Superior temporal gyrus (tissue), 1 donor: ENCODE measurements at regions not wholly inside any gene's neighbourhood (a gene's known extent, or its start where the extent isn't known, plus 50 kb on each side); places are given as distances from the start of the nearest gene placed in this dataset.
"Not testable (repeated sequence)": the region's sequence is repeated elsewhere in the genome, so short reads cannot be mapped to it uniquely, and the experiment has no call there.

Experiments used
- DNase-seq: peaks from one replicate; pipeline ENCODE4 v3.0.0-alpha.2; 2016; ENCODE audit errors: extremely low spot score

DNA sequence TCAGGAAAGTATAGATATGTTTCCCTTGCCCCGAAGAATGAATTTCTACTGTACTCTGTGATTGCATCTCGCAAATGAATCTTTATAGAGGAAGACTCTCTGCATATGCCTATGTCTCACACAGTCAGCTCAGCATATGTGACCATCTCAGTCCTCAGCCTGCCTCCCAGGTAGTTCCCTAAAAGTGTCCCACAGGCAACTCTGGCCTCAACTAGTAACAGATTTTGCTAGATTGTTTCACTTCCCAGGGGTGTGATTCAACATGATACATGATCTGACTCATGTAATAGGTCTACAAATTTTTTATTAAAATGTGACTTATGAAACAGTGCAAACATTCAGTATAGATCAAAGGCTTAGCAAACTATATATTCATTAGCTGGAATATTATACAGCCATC, 296.6 kb upstream of the CRIM1 start:
- no peak for DNase-seq

DNA sequence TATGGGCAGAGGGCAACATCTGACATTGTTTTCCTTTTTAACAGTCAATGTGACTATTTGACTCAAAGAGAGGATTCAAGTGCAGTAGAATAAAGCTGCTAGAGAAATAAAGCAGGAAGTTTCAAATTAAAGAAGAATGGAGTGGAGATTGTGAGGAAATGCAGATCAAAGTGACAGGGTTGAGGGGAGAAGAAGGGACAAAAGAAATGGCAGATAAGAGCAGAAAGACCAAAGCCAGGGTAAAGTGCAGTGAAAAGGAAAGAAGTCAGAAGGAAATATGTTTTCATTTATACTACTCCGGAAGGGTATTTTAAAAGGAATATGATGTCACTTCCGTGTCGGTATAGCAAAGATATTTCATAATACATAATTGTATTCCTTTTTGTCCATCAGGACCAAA, 297.5 kb upstream of the CRIM1 start:
- no peak for DNase-seq

DNA sequence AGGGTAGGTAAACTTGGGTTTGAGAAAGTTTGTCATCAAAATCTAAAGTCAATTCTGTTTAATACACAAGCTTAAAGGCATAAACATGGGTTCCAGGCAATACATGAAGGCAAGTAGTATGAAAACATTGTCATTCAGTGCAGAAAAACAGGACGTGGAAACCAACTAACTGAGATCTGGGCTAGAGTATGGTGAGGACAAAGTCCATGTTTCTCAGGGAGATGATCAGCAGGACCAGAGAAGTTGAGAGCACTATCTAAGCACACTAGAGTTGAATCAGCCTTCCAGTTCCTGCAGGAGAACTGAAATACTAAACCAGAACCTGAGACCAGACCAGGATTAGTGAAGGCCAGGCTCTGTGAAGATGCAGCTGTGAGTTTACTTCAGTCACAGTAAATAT, 302.8 kb upstream of the CRIM1 start:
- no peak for DNase-seq

DNA sequence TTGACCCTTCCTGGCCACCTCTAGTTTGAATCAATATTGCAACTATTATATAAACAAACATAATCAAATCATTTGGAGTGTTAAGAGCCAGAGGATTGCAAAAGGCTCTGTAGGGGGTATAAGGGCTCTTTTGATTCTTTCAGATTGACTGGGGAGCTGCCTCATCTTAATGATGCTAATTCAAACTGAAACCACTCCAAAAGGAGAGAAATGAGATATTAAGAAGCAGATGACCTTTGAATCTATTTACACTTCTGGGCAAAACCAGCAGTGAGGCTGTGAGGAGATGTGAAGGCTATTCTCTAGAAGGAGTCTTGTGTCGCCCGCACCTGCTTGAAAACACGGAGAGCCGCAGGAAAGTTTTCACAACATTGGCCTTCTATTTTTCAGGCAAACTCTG, 311.2 kb upstream of the CRIM1 start:
- no peak for DNase-seq

DNA sequence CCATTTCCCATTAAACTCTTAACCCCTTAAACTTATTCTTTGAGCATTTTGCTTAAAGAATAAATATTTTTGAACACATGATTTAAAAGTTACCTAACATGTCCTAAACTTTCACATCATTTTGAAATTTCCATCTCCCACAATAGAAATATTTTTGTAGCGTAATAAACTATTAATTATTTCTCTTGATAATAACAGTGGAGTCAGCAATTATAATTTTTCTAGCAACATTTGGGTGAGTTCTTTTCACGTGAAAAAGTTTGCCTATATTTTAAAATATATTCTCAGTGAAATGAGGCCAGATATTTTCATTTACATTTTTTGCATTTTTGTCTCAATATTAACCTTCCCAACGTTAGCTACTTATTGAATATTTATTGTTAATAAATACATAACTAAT, 320.4 kb upstream of the CRIM1 start:
- DNase-seq: no peak

DNA sequence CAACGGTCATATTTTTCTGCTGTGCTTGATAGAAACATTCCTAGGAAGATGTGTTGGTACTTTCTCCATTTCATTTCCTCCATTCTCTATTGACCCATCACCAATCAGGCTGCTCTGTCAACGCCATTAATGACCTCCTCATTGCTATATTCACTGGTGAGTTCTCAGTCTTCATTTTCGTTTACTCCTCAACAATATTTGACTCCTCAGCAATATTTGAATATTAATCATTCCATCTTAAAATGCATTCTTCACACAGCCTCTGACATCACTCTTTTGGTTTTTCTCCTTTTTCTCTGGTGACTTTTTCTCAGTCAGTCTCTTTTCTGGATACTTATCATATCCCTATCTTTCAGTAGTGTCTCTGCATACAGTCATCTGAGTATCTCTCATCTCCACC, 323.5 kb upstream of the CRIM1 start:
- DNase-seq: no peak

DNA sequence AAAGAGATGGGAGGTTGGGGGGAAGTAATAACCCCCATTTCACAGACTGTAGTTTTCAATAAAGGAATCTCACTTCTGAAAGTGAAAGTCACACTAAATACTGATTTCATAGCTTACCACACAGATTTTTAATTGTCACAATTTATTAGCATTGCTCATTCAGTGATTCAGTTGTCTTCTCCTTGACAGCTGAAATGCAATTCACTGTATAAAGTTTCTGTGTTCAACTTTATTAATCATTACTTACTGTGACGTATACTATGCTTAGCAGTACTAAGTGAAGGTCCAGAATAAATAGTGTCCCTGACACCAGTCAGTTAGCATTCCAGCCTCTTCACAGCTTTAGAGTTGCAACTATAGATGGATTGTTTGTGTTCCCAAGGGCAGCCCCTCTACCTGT, 324.1 kb upstream of the CRIM1 start:
- DNase-seq: no peak

DNA sequence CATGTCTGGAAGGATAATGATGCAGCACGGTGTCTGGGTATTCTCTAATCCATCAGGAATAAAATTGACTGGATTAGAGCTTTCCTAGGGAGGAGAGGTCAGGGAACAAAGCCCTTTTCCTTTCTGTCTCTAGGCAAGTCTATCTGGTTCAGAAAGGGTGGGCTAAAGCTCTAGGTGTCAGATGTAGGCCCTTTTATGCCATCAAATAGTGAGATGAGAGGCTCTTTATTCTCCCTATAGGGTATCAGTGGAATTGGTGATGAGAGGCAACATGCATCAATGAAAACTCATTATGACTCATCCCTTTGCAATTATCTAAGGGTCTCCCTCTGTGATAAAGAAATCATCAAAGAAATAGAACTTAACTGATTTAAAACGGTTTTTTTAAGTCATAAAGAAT, 328.0 kb upstream of the CRIM1 start:
- DNase-seq: no peak

DNA sequence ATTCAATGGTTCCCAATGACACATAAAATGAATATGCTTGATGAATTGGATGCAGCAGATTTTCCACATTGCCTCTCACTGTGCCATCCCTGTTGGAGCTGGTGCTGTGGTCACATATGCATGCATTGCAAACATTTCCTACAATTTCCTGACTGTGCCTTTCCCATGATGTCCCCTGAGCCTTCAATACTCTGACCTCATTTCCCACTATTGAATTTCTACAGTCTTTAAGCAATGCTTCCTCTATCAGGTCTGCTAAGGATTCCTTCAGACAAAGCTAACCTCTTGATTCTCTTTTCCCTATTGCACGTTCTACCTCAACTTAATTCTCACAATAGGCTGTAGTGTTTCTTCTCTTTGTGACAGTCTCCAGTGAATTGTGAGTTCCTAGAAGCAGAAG, 342.5 kb upstream of the CRIM1 start:
- no peak for DNase-seq

DNA sequence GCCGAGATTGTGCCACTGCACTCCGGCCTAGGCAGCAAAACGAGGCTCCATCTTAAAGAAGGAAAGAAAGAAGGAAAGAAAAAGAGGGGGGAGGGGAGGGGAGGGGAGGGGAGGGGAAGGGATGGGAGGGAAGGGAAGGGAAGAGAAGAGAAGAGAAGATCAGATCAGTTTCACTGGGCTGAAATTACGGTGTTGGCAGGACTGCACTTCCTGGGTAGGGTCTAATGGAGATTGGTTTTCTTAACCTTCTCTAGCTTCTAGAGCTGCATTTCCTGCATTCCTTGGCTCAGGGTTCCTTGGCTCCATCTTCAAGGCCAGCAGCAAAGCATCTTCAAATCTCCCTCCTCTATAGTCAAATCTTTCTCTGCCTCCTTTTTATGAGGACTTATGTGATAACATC, 349.1 kb upstream of the CRIM1 start:
- DNase-seq: no peak

DNA sequence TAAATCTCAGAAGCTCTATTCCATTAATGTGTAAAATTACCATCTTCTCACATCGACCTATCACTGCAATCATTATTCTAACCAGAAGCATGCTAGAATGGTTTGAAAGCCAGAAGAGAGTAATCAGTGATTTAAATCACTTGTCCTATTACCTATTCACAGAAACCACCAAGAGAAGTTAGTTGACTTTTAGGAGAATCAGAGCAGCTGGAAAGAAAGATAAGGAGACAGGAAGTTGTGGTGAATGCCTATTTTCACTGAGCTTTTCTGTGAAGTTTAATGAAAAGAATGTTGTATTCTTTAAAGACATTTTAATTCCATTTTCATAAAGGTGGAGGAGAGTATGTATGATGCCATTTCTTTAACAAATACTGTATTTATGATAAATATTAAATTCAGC, 352.6 kb upstream of the CRIM1 start:
- DNase-seq: no peak

DNA sequence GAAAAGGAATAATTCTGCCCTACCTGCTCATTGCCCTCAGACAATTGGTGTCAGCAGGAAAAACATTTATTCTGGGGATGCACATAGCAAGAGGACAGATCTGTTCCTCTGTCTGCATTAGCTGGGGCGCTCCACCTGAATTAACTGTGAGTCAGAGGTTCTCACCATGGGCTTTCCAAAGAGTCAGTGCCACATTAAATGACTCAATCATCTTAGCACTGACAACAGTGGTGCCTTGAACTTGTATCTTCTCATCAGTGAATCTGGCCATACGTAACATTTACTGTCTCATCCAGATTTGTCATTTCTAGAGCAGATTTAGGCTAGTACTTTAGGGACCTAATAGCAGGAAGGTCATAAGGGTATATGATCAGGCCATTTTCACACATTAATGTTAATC, 358.1 kb upstream of the CRIM1 start:
- DNase-seq: no peak

DNA sequence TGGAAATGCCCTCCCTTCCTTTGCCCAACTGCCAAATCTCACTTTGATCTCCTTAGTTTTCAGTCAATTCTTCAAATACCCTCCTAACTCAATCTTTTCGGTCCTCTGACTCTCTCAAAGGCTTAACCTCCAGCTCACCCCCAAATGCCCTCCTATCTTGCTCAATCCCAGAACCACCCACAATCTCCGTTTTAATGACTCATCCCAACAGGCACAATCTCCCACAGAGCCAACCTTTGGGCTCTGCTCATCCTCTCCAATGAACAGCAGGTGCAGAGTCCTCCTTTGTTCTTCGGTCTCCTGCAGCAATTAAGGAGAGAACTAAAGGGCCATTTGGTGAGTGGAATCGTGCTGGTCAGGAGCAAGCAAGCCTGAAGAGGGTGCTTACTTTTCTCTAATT, 366.1 kb upstream of the CRIM1 start:
- no peak for DNase-seq

DNA sequence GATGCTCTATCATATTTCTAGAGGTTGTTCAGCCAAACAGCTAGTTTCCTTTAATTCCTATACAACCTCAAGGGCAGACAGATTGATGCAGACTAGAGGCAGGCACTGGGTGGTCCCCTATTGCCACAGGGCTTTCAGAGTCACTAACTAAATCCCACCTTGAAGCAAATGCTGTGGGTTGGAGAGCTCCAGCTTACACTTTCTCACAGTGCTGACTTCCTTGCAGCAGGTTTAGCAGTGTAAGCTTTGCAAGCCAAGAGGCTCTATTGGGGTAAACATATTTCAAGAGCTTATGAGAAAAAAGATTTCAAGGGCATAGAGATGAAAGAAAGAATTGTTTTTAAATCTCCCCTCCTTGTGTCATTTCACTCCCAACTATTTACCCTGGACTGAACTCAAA, 366.5 kb upstream of the CRIM1 start:
- no peak for DNase-seq

DNA sequence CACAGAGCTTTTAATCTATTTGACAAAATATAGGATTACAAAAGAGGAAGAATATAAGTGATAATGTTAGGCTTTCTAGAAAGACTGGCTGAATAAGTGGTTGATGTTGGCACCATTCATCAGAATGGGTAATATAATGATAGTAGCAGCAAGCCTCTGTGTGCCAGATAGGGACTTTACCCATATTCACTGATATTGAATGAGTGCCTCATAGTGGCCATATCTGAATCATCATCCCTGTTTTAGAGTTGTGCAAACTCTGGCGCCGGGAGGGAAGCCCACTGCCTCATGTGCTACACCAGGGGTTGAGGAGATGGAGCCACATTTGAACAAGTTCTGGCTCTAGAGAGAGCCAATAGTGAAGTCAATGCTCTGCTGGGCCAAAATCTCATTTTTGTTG, 368.7 kb upstream of the CRIM1 start:
- no peak for DNase-seq

DNA sequence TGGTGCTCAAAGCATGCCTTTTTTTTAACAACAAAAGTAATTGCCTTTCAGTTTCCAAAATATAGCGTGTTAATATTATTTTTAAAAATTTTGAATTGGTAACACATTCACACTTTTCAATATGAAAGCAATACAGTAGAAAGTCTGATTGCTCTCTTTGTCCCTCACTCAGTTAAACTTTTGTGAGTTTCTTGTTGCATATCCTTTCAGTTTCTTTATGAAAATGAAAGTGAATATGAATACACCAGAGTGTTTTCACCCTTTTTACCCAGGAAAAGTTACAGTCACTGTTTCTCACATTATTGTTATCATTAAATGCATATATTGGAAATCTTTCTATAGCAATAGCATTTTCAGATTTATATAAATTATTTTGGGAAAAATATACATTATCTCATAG, 377.4 kb upstream of the CRIM1 start:
- no peak for DNase-seq

DNA sequence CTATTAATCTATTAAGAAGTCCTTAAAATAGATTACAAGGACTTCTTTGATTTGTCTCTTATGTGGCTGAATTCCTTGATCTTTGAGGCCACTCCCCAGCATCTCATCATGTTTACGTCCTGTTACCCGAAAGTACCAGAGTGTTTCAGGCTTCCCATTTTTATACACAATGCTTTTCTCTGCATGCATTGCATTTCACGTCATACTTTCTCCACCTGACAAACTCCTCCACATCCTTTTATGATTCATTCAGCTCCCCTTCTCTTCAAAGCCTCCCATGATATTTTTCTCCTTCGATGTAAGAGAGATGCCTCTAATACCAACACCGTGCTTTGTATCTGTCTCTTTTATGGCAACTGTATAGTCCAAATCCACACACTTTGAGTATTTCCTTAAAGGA, 379.0 kb upstream of the CRIM1 start:
- no peak for DNase-seq

DNA sequence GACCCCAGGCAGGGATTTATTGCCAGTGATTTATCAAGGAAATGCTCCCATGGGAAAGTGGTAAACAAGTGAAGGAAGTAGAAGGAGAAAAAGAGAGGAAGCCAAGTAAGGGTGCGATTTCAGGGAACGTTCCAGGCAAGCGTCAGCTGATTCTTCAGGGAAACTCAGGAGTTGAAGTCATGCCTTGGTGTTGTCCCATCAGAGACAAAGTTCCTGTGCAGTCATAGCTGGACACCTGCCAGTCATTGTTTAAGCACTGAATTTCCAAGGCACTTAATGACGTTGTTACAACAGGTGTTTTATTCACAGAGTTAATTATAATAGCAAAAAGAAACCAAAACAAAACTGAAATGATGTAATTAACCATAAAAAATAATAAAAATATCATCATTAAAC, 381.8 kb upstream of the CRIM1 start:
- DNase-seq: no peak

DNA sequence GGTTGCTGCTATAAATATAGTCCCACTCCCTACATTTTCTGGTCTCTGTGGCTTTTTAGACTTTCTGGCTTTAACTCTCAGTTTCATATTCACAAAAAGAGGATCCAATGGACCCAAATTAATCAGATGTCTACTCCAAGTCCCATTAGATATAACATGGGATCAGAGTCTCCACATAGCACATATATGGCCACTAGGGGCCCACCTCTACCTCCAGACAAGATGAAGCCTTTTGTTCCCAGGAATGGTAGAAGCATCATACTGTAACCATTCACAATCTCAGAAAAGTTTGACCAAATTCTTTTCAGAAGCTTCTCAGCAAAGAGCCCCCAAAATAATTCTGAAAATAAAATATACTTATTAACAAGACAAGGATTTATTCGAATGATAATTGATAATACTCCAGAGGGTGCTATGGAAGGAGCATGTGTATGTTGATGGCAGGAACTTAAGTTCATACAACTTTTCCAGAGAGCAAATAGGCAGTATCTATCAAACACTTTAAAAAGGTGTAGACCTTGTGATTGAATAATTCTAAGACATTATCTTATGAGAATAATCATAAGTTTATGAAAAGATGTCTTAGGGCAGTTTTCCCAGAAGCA, 382.3 kb upstream of the CRIM1 start:
- DNase-seq: peak; percentile 66

DNA sequence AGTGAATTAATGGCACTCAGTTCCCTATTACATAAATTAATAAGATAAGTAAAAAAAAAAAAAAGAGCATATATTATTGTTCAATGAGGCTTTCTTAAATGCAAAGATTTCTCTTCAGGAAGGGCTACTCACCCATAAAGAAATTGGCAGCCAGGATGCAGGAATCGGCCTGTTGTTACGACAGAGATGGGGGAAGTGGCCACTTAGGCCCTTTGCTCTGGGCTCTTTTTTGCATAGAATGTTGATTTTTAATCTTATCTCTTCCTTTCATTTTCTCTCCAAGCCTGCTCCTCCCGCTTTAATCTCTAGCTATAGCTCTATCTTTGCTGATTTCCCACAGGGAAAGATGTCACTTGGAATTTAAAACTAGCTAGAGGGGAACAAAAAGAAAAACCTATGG, 391.8 kb upstream of the CRIM1 start:
- DNase-seq: no peak

DNA sequence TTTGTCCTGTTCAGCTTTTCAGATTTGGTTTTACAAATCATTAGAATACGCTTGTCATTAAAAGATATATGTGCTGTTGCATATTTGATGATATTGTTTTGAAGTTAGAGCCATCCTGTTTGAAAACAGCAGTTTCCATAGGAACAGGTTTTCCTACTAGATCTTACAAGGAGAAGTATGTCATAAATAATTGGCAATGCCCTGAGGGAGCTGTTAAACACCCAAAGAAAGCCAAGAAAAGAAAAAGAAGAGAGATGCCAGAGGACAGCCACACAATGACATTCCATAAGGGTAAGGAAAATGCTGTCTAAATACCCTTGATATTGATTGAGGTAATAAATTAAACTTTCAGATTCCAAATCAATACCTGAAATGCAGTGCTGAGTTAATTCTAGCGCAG, 392.2 kb upstream of the CRIM1 start:
- no peak for DNase-seq

DNA sequence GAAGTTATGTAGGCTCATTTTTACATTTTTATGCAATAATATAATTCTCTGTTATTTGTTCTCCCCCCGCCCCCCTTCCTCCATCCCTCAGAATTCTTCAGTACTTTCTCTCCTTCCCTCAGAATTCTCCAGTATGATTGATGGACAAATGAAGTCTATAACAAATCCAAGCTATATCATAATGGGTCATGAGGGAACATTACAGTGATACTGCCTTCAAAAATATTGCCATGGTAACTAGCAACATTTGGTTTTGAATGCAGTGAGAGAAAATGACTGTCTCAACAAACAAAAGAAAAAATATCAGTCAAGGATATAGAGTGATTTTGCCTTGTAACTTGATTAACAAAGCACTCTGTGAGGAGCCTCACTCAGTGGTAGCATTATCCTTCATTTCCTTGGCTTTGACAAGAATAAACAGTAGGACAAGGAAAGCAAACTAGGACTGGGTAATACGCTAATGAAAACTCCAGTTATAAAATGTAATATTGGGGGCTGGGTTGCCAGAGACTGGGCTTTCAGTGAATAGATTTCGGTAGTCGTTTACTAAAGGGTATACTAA, 392.9 kb upstream of the CRIM1 start:
- no peak for DNase-seq

DNA sequence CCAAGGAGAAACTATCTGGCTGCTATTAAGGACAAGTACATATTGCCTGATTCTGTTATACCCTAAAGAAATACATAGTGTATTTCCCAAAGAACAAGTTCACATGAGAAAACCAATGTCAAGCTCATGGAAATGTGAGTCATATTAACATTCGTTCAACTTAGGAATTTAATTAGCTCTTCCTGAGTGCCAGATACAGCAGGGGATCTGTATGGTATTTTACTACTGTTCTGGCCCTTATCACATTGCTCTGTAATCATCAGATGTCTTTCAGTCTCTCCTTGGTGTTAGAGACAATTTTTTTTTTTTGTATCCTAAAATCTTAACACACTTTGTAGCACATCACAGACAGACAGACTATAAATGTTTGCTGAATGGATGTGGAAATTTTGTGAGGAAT, 395.0 kb upstream of the CRIM1 start:
- DNase-seq: no peak

DNA sequence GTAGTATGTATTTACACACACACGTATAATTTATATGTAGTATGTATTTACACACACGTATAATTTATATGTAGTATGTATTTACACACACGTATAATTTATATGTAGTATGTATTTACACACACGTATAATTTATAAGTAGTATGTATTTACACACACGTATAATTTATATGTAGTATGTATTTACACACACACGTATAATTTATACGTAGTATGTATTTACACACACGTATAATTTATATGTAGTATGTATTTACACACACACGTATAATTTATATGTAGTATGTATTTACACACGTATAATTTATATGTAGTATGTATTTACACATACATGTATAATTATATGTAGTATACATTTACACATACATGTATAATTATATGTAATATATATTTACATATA, 398.5 kb upstream of the CRIM1 start:
- not testable (repeated sequence) for DNase-seq
